HG02981 (cell line): ENCODE measurements at regions not wholly inside any gene's neighbourhood (a gene's known extent, or its start where the extent isn't known, plus 50 kb on each side); places are given as distances from the start of the nearest gene placed in this dataset.
"Not testable (repeated sequence)": the region's sequence is repeated elsewhere in the genome, so short reads cannot be mapped to it uniquely, and the experiment has no call there.

Experiments
- ATAC-seq: cut with Tn5 transposase; IDR thresholded peaks from one replicate; pipeline ENCODE4 v1.9.1; 2021; ENCODE audit warnings: mild to moderate bottlenecking, moderate library complexity; ENCODE audit not compliant: unreplicated experiment

GRCh38 chrX:128653524-128654060 is 601.4 kb upstream of the ACTRT1 start:
- no peak for ATAC-seq

GRCh38 chrX:128650326-128650725 is 598.1 kb upstream of the ACTRT1 start:
- ATAC-seq = no peak

- ATAC-seq = no peak
Observed at GRCh38 chrX:128634754-128635153, 582.6 kb upstream of the ACTRT1 start.

GRCh38 chrX:128623361-128623760 is 571.2 kb upstream of the ACTRT1 start:
- no peak for ATAC-seq

- no peak for ATAC-seq
Observed at GRCh38 chrX:128622296-128622695, 570.1 kb upstream of the ACTRT1 start.

- ATAC-seq = no peak
Observed at GRCh38 chrX:128619490-128619889, 567.3 kb upstream of the ACTRT1 start.

- no peak for ATAC-seq
Observed at GRCh38 chrX:128616933-128617332, 564.7 kb upstream of the ACTRT1 start.

GRCh38 chrX:128606817-128607216 is 554.6 kb upstream of the ACTRT1 start:
- not testable (repeated sequence) for ATAC-seq

- not testable (repeated sequence) for ATAC-seq
Observed at GRCh38 chrX:128606357-128606756, 554.2 kb upstream of the ACTRT1 start.

- ATAC-seq = no peak
Observed at GRCh38 chrX:128601706-128602105, 549.5 kb upstream of the ACTRT1 start.

GRCh38 chrX:128599632-128600031 is 547.4 kb upstream of the ACTRT1 start:
- ATAC-seq = no peak

GRCh38 chrX:128582036-128582435 is 529.8 kb upstream of the ACTRT1 start:
- no peak for ATAC-seq

GRCh38 chrX:128581615-128582014 is 529.4 kb upstream of the ACTRT1 start:
- no peak for ATAC-seq

- ATAC-seq = no peak
Observed at GRCh38 chrX:128543114-128543513, 490.9 kb upstream of the ACTRT1 start.

- ATAC-seq = no peak
Observed at GRCh38 chrX:128518508-128518907, 466.3 kb upstream of the ACTRT1 start.

- no peak for ATAC-seq
Observed at GRCh38 chrX:128517691-128518090, 465.5 kb upstream of the ACTRT1 start.

- no peak for ATAC-seq
Observed at GRCh38 chrX:128504496-128504895, 452.3 kb upstream of the ACTRT1 start.

GRCh38 chrX:128464116-128464515 is 411.9 kb upstream of the ACTRT1 start:
- ATAC-seq = no peak

- ATAC-seq = no peak
Observed at GRCh38 chrX:128460835-128461234, 408.6 kb upstream of the ACTRT1 start.

GRCh38 chrX:128458888-128459287 is 406.7 kb upstream of the ACTRT1 start:
- no peak for ATAC-seq

GRCh38 chrX:128457674-128458073 is 405.5 kb upstream of the ACTRT1 start:
- no peak for ATAC-seq

GRCh38 chrX:128439159-128439558 is 387.0 kb upstream of the ACTRT1 start:
- no peak for ATAC-seq

- ATAC-seq = no peak
Observed at GRCh38 chrX:128438082-128438481, 385.9 kb upstream of the ACTRT1 start.
